ENCODE measurements at regions not wholly inside any gene's neighbourhood (a gene's known extent, or its start where the extent isn't known, plus 50 kb on each side); places are given as distances from the start of the nearest gene placed in this dataset.

DNA sequence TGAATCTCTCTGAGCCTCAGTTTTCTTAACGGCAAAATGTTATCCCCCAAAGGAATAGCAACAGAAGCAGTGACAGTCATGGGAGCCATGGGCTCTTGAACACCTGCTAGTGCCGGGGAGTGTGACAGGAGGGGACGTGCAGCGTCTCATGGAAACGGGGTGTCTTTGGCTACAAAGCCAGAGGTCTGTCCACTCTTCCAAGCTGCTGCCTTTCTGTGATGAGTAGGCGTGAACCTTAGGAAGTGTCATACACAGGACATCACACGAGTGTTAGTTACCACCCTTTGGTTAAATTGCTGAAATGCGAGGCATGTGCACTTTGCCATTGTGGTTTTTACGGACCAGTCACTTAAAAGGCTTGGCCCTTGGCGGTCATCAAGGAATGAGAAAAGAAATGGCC lies 93.4 kb downstream of the IRF8 start:
- Histone ChIP-seq H3K9me3 (ENCODE audit: control insufficient read depth, insufficient read depth, low read length) (no peaks in the 10 kb centered on the region), H3K4me3 (ENCODE audit: low read depth, low read length) (no peak overlapping the region), H3K4me1 (ENCODE audit: control insufficient read depth, insufficient read depth, low read length) (no peaks in the 10 kb centered on the region), H3K27me3 (ENCODE audit: control insufficient read depth, insufficient read depth, low read length) (no peaks in the 10 kb centered on the region), H3K36me3 (ENCODE audit: control insufficient read depth, insufficient read depth, low read length) (no peaks in the 10 kb centered on the region), H3K9ac (ENCODE audit: low read depth, low read length) (no peak overlapping the region)

DNA sequence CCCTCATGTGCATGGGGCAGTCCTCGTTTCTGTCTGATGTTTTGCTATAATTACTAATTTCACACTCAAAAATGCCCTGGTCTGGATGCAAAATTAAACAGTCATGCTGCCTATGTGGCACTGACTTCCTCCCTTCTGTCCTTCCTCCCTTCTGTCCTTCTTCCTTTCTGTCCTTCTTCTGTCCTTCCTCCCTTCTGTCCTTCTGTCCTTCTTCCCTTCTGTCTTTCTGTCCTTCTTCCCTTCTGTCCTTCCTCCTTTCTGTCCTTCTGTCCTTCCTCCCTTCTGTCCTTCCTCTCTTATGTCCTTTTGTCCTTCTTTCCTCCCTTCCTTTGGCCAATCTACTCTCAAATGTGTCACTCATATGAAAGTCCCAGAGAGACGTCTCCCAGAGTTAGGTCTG lies 93.8 kb downstream of the IRF8 start:
- Histone ChIP-seq H3K9ac (ENCODE audit: low read depth, low read length) (no peak overlapping the region), H3K36me3 (ENCODE audit: control insufficient read depth, insufficient read depth, low read length) (no peaks in the 10 kb centered on the region), H3K27me3 (ENCODE audit: control insufficient read depth, insufficient read depth, low read length) (no peaks in the 10 kb centered on the region)

DNA sequence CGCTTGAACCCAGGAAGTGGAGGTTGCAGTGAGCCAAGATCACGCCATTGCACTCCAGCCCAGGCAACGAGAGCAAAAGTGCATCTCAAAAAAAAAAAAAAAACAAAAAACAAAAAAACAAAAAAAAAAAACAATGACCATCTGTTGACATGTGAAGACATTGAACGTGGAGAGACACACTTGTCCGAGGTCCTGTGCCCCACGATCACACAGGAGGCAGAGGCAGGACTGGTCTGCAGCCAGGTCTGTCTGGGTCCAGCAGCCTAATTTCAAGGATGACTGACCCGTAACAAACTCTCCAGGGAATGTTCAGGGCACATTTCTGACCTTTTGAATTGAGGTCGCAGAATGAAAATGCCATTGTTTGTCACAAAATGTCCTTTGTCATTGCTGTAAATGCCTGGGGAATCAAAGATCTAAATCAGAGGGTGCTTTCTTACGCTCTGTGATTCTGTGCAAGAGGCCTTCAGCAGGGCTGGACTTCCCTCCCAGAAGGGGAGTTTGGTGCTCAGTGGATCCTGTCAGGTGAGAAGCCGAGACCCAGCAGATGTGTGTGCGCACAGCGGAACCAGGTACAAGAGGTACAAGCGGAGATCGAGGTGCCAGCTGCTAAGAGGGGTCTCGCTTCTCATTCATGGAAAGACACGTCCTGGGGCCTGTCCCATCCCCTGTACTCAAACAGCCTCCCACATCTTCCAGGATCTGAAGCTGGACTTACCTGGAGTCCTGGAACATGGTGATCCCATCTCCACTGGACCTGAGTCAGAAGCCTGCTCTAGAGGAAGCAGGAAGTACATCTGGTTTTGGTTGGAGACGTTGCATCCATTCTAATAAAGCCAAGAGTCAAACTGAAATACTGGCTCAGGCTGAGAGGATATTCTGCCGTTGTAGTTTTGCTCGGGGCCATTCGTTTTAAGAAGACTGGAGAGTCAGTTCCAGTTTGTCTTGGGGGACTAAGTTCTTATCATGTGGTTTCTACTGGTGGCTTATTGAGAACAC lies 95.8 kb downstream of the IRF8 start:
- Histone ChIP-seq H3K9ac (ENCODE audit: low read depth, low read length) (no peak overlapping the region), H3K36me3 (ENCODE audit: control insufficient read depth, insufficient read depth, low read length) (no peaks in the 10 kb centered on the region), H3K4me1 (ENCODE audit: control insufficient read depth, insufficient read depth, low read length) (no peaks in the 10 kb centered on the region), H3K4me3 (ENCODE audit: low read depth, low read length) (no peak overlapping the region), H3K9me3 (ENCODE audit: control insufficient read depth, insufficient read depth, low read length) (no peaks in the 10 kb centered on the region), H3K27me3 (ENCODE audit: control insufficient read depth, insufficient read depth, low read length) (no peaks in the 10 kb centered on the region)

More for the DNA sequence above, 93.8 kb downstream of the IRF8 start:
- Histone ChIP-seq H3K4me3 (ENCODE audit: low read depth, low read length) (no peak overlapping the region), H3K9me3 (ENCODE audit: control insufficient read depth, insufficient read depth, low read length) (no peaks in the 10 kb centered on the region), H3K4me1 (ENCODE audit: control insufficient read depth, insufficient read depth, low read length) (no peaks in the 10 kb centered on the region)

DNA sequence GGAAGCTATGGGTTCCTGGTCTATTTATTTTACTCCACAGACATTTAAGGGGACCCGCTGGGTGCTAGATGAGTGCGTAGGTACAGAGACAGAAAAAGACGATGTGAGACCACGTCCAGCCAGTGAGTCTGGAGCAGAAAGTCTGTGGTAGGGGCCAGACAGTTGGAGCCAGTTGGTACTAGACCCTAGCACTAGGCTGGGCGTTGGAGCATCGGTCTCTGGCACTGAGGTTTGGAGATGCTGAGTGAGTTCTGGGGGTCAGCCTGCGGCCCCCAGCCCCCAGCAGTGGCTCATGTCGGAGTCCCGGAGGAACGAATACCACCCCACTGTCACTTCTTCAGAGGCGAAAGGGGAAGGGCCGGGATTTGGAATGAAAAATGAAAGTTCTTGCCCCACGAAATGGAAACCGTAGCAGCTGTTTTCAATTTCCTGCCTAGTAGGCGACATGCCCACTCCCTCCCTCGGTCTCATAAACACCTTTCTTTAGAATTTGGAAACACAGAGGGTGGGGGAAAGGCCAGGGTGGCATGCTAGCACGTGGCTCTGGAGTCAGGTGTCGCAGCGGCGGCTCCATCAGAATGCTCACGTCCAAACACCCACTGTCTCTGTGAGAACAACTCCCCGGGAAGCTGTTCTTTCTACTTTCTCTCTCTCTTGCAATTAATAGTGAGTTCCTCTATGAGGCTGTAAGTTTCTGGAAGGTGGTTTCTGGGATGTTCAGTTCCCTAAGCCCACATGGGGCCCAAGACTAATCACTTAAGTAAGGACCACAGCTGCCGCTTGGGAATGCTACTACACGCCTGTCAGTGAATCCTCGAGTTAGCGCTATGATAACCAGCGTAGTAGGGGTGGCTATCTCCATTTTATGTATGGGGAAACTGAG lies 96.8 kb downstream of the IRF8 start:
- Histone ChIP-seq H3K4me3 (ENCODE audit: low read depth, low read length) (no peak overlapping the region), H3K9ac (ENCODE audit: low read depth, low read length) (no peak overlapping the region), H3K36me3 (ENCODE audit: control insufficient read depth, insufficient read depth, low read length) (no peaks in the 10 kb centered on the region), H3K27me3 (ENCODE audit: control insufficient read depth, insufficient read depth, low read length) (no peaks in the 10 kb centered on the region), H3K4me1 (ENCODE audit: control insufficient read depth, insufficient read depth, low read length) (no peaks in the 10 kb centered on the region), H3K9me3 (ENCODE audit: control insufficient read depth, insufficient read depth, low read length) (no peaks in the 10 kb centered on the region)

DNA sequence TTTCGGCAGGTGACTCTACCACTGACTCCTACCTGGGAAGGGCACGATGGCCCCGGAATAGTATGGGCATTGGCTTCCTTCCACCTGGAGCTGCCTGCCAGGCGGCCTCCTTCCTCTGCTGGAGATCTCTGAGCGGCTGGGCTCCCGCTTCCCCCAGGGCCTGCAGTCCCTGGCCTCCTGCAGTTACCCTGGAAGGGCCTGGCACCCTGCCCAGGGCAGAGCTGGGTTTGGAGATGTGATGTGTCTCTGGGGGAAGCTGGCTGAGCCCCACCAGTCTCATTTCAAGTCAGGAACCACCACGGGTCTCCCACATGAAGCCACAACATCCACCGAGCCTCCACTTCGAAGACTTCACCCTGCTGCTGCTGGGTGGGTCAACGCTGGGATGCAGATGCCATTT lies 97.9 kb downstream of the IRF8 start:
- H3K4me3 ChIP-seq (ENCODE audit: low read depth, low read length) = no peak overlapping the region
- no peak overlapping the region for H3K9ac ChIP-seq (ENCODE audit: low read depth, low read length)
- no peaks in the 10 kb centered on the region for H3K4me1 ChIP-seq (ENCODE audit: control insufficient read depth, insufficient read depth, low read length)
- no peaks in the 10 kb centered on the region for H3K36me3 ChIP-seq (ENCODE audit: control insufficient read depth, insufficient read depth, low read length)
- H3K9me3 ChIP-seq (ENCODE audit: control insufficient read depth, insufficient read depth, low read length) = no peaks in the 10 kb centered on the region
- no peaks in the 10 kb centered on the region for H3K27me3 ChIP-seq (ENCODE audit: control insufficient read depth, insufficient read depth, low read length)

DNA sequence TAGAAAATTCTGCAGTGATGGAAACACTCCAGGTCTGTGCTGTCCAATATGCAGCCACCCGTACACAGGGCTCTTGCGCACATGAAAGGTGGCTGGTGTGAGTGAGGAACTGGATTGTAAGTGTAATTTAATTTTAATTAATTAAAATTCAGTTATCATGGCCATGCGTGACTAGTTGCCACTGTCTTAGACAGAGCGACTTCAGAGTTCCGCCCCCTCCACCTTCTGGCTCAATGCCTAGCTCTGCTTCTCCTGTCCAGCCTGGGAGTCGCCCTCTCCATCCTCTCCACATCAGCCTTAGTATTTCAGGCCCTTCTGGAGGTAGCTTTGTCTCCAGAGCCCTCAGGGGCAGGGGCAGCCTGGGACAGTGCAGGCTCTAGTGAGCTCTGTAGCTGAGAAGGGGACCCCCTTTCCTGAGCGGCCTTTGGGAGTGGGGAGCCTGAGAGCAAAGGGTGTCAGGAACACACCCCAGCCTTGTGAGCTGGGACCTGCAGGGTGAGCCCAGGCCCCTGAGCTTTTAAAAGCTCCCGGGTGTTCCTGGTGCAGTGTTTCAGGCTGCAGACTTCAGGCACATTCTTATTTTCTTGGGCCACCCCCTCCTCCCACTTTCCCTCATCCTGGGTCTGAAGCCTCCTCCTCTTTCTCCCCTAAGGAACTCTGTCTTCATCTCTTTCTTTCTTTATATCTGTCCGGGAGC lies 99.4 kb downstream of the IRF8 start:
- H3K27me3 ChIP-seq (ENCODE audit: control insufficient read depth, insufficient read depth, low read length) = no peaks in the 10 kb centered on the region
- no peaks in the 10 kb centered on the region for H3K36me3 ChIP-seq (ENCODE audit: control insufficient read depth, insufficient read depth, low read length)
- H3K9me3 ChIP-seq (ENCODE audit: control insufficient read depth, insufficient read depth, low read length) = no peaks in the 10 kb centered on the region
- no peak overlapping the region for H3K4me3 ChIP-seq (ENCODE audit: low read depth, low read length)
- no peaks in the 10 kb centered on the region for H3K4me1 ChIP-seq (ENCODE audit: control insufficient read depth, insufficient read depth, low read length)
- no peak overlapping the region for H3K9ac ChIP-seq (ENCODE audit: low read depth, low read length)

DNA sequence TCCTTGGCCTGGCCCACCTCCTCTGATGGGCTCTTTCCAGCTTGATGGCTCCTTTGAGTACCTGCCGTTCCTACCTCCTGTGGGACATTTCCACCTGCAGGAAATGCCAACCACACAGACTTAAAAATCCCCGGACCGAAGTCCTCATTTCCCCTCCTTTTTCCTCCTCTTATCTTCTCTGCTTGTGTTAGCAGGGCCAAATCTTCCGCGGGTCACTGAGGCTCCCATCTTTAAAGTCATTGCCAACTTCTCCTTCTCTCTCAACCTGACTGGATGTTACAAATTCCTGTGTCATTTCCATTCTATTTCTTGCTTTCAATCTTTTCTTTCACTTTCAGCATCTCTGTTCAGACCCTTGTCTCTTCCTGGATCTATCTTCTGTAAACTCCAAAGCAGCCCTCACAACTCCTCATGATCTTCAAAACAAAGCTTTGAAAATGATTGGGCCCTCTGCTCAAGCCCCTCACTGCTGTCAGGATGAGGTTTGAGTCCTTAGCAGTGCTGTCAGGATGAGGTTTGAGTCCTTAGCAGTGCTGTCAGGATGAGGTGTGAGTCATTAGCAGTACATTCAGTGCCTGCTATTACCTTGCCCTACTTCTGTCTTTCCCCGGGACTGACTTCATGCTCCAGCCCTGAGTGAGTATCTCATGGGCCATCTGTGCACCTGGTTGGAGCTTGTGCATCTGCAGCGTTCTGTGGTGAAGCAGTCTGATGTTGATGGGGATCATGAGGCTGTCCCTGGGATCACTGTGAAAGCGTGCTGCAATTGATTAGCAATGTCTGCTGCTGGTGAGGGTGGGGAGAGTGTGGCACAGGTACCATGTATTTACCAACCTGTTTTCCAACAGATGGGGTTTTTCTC lies 100.1 kb downstream of the IRF8 start:
- Histone ChIP-seq H3K36me3 (ENCODE audit: control insufficient read depth, insufficient read depth, low read length) (no peaks in the 10 kb centered on the region), H3K9ac (ENCODE audit: low read depth, low read length) (no peak overlapping the region), H3K9me3 (ENCODE audit: control insufficient read depth, insufficient read depth, low read length) (no peaks in the 10 kb centered on the region), H3K4me1 (ENCODE audit: control insufficient read depth, insufficient read depth, low read length) (no peaks in the 10 kb centered on the region), H3K4me3 (ENCODE audit: low read depth, low read length) (no peak overlapping the region), H3K27me3 (ENCODE audit: control insufficient read depth, insufficient read depth, low read length) (no peaks in the 10 kb centered on the region)

DNA sequence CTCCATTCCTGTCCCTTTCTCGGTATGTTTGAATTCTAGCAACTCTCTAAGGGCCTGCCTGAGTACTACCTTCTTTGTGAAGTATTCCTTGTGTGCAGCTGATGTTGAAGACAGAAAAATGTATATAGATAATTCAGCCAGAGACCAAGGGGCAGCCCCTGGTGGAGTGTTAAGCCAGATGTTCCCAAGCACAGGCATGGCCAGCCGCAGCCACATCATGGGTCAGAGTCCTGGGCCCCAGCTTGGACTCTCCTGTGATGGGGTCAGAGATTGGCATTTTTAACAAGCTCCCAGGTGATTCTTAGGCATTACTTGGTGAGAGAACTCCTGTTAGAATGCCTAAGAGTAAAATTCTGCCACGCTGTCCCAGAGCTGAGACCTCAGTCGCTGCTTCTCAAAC lies 100.8 kb downstream of the IRF8 start:
- no peak overlapping the region for H3K9ac ChIP-seq (ENCODE audit: low read depth, low read length)
- H3K27me3 ChIP-seq (ENCODE audit: control insufficient read depth, insufficient read depth, low read length) = no peaks in the 10 kb centered on the region
- no peak overlapping the region for H3K4me3 ChIP-seq (ENCODE audit: low read depth, low read length)
- H3K4me1 ChIP-seq (ENCODE audit: control insufficient read depth, insufficient read depth, low read length) = no peaks in the 10 kb centered on the region
- H3K9me3 ChIP-seq (ENCODE audit: control insufficient read depth, insufficient read depth, low read length) = no peaks in the 10 kb centered on the region
- no peaks in the 10 kb centered on the region for H3K36me3 ChIP-seq (ENCODE audit: control insufficient read depth, insufficient read depth, low read length)

DNA sequence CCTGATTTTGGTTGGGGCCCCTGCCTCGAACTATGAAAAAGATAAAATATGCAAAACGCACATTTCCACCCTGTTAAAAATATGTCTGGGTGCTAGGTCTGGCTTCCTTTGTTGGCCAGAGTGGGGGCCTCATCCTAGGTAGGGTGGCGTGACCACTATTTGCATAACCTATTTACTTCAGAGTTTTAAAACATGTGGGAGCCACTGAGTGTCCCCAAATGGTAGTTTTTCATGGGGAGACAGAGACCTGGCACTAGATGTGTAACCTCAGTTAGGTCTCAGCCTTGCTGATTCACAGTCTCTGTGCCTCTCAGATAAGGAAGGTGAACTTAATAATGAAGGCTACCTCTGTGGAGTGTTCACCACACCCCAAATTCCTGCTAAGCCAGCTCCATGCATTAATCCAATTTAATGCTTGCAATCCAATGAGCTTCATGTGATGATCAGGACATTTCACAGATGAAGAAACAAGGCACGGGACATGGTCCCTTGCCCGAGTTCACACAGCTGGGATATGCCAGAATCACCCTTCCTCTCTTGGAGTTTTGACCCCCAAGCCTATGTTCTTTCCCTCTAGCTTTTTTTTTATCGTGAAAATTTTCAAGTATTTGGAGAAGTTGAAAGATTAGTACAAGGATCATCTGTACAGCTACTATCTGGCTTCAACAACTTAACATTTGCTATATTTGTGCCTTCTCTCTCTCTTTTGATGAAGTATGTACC lies 103.4 kb downstream of the IRF8 start:
- H3K9me3 ChIP-seq (ENCODE audit: control insufficient read depth, insufficient read depth, low read length) = no peaks in the 10 kb centered on the region
- H3K4me1 ChIP-seq (ENCODE audit: control insufficient read depth, insufficient read depth, low read length) = no peaks in the 10 kb centered on the region
- no peaks in the 10 kb centered on the region for H3K27me3 ChIP-seq (ENCODE audit: control insufficient read depth, insufficient read depth, low read length)
- H3K9ac ChIP-seq (ENCODE audit: low read depth, low read length) = no peak overlapping the region
- no peaks in the 10 kb centered on the region for H3K36me3 ChIP-seq (ENCODE audit: control insufficient read depth, insufficient read depth, low read length)
- no peak overlapping the region for H3K4me3 ChIP-seq (ENCODE audit: low read depth, low read length)

DNA sequence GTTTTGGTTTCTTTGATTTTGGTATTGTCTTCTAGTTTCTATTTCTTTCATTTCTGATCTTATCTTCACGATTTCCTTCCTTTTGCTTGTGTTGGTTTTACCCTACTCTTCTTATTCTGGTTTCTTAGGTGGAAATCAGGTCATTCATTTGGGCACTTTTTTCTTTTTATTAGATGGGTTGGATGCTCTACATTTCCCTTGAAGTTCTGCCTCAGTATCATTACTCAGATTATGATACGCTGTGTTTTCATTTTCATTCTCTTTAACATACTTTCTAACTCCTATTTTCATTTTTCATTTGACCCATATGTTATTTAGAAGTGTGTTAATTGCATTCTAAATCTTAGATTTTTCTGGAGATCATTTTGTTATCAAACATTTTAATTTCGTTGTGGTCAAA lies 108.6 kb downstream of the IRF8 start:
- Histone ChIP-seq H3K36me3 (ENCODE audit: control insufficient read depth, insufficient read depth, low read length) (no peaks in the 10 kb centered on the region), H3K9ac (ENCODE audit: low read depth, low read length) (no peak overlapping the region), H3K9me3 (ENCODE audit: control insufficient read depth, insufficient read depth, low read length) (no peaks in the 10 kb centered on the region), H3K4me1 (ENCODE audit: control insufficient read depth, insufficient read depth, low read length) (no peaks in the 10 kb centered on the region), H3K4me3 (ENCODE audit: low read depth, low read length) (no peak overlapping the region), H3K27me3 (ENCODE audit: control insufficient read depth, insufficient read depth, low read length) (no peaks in the 10 kb centered on the region)
